HG03520 (cell line): ENCODE measurements at regions not wholly inside any gene's neighbourhood (a gene's known extent, or its start where the extent isn't known, plus 50 kb on each side); places are given as distances from the start of the nearest gene placed in this dataset.

Experiments used
- ATAC-seq: cut with Tn5 transposase; IDR thresholded peaks from one replicate; pipeline ENCODE4 v1.9.1; 2021; ENCODE audit warnings: mild to moderate bottlenecking, moderate library complexity; ENCODE audit not compliant: unreplicated experiment

- ATAC-seq, result no peak
Measured at GRCh38 chr9:105059252-105059651, 131.3 kb upstream of the ABCA1 start.

- ATAC-seq, result no peak
Measured at GRCh38 chr9:105062222-105062855, 134.4 kb upstream of the ABCA1 start.

GRCh38 chr9:105064248-105065097, 136.5 kb upstream of the ABCA1 start:
- no peak for ATAC-seq

- no peak for ATAC-seq
Measured at GRCh38 chr9:105065098-105066088, 137.4 kb upstream of the ABCA1 start.

- ATAC-seq, result no peak
Measured at GRCh38 chr9:105066275-105066865, 138.4 kb upstream of the ABCA1 start.

GRCh38 chr9:105067895-105068580, 140.1 kb upstream of the ABCA1 start:
- no peak for ATAC-seq

- no peak for ATAC-seq
Measured at GRCh38 chr9:105069285-105069684, 141.3 kb upstream of the ABCA1 start.

GRCh38 chr9:105069696-105070095, 141.7 kb upstream of the ABCA1 start:
- no peak for ATAC-seq

- no peak for ATAC-seq
Measured at GRCh38 chr9:105070176-105070575, 142.2 kb upstream of the ABCA1 start.

GRCh38 chr9:105072476-105072875, 144.5 kb upstream of the ABCA1 start:
- ATAC-seq, result no peak

GRCh38 chr9:105073147-105073546, 145.2 kb upstream of the ABCA1 start:
- no peak for ATAC-seq

- ATAC-seq, result no peak
Measured at GRCh38 chr9:105074491-105074890, 146.5 kb upstream of the ABCA1 start.

- no peak for ATAC-seq
Measured at GRCh38 chr9:105076729-105077128, 148.8 kb upstream of the ABCA1 start.

GRCh38 chr9:105079457-105079856, 151.5 kb upstream of the ABCA1 start:
- ATAC-seq, result no peak

GRCh38 chr9:105082843-105083242, 154.9 kb upstream of the ABCA1 start:
- ATAC-seq, result no peak

GRCh38 chr9:105083256-105083655, 155.3 kb upstream of the ABCA1 start:
- no peak for ATAC-seq

GRCh38 chr9:105087910-105088898, 156.2 kb upstream of the SLC44A1 start:
- ATAC-seq, result no peak

- ATAC-seq, result no peak
Measured at GRCh38 chr9:105089874-105090273, 154.6 kb upstream of the SLC44A1 start.

GRCh38 chr9:105091004-105091640, 153.3 kb upstream of the SLC44A1 start:
- ATAC-seq, result no peak
